Activated CD4-positive, alpha-beta T cell treated with anti-CD3 and anti-CD28 coated beads, Interleukin-2, amount 50 U/mL, for 24 hours (primary cell): ENCODE measurements at regions not wholly inside any gene's neighbourhood (a gene's known extent, or its start where the extent isn't known, plus 50 kb on each side); places are given as distances from the start of the nearest gene placed in this dataset.
"Not testable (repeated sequence)": the region's sequence is repeated elsewhere in the genome, so short reads cannot be mapped to it uniquely, and the experiment has no call there.

ENCODE experiments used
- DNase-seq, 2 donors: peaks; one replicate each; pipeline ENCODE4 v3.0.0-alpha.2; 2020; ENCODE audit warnings: low read depth in 1 of 2, low spot score in 1 of 2

GRCh38 chr6:98416027-98416426 lies 418.3 kb upstream of the POU3F2 start:
- DNase-seq: no peak

GRCh38 chr6:98416497-98417158 lies 417.7 kb upstream of the POU3F2 start:
- DNase-seq: not testable (repeated sequence)

- DNase-seq: no peak
These were observed 400.9 kb upstream of the POU3F2 start for GRCh38 chr6:98433325-98434056.

GRCh38 chr6:98443633-98444032 lies 390.7 kb upstream of the POU3F2 start:
- DNase-seq: no peak

GRCh38 chr6:98452685-98453084 lies 381.7 kb upstream of the POU3F2 start:
- no peak for DNase-seq

GRCh38 chr6:98454809-98455322 lies 379.5 kb upstream of the POU3F2 start:
- no peak for DNase-seq

GRCh38 chr6:98458708-98459107 lies 375.7 kb upstream of the POU3F2 start:
- no peak for DNase-seq

GRCh38 chr6:98463038-98464000 lies 371.1 kb upstream of the POU3F2 start:
- no peak for DNase-seq

GRCh38 chr6:98467091-98467490 lies 367.3 kb upstream of the POU3F2 start:
- DNase-seq: no peak

- no peak for DNase-seq
These were observed 366.5 kb upstream of the POU3F2 start for GRCh38 chr6:98467902-98468301.

- DNase-seq: no peak
These were observed 365.2 kb upstream of the POU3F2 start for GRCh38 chr6:98469141-98469540.

- no peak for DNase-seq
These were observed 363.6 kb upstream of the POU3F2 start for GRCh38 chr6:98470821-98471220.

GRCh38 chr6:98471444-98471843 lies 362.9 kb upstream of the POU3F2 start:
- DNase-seq: no peak

- no peak for DNase-seq
These were observed 357.1 kb upstream of the POU3F2 start for GRCh38 chr6:98477231-98477630.

- DNase-seq: no peak
These were observed 349.7 kb upstream of the POU3F2 start for GRCh38 chr6:98484696-98485095.

- no peak for DNase-seq
These were observed 348.8 kb upstream of the POU3F2 start for GRCh38 chr6:98485593-98485992.

- no peak for DNase-seq
These were observed 348.3 kb upstream of the POU3F2 start for GRCh38 chr6:98486057-98486456.

- no peak for DNase-seq
These were observed 346.8 kb upstream of the POU3F2 start for GRCh38 chr6:98487612-98488011.

GRCh38 chr6:98498144-98498775 lies 336.1 kb upstream of the POU3F2 start:
- no peak for DNase-seq

GRCh38 chr6:98498866-98499265 lies 335.5 kb upstream of the POU3F2 start:
- DNase-seq: no peak
